Heart left ventricle (tissue), 16 donors: ENCODE measurements at regions not wholly inside any gene's neighbourhood (a gene's known extent, or its start where the extent isn't known, plus 50 kb on each side); places are given as distances from the start of the nearest gene placed in this dataset.

Experiments
- ATAC-seq, 4 donors: fragments of 200-7000 bp; cut with Tn5 transposase; one replicate each; pipeline ENCODE4 v1.9.1; 2020 to 2022; ENCODE audit warnings: moderate library complexity in 4 of 4, mild to moderate bottlenecking in 3 of 4, moderate number of reproducible peaks in 1 of 4
- DNase-seq, 5 donors: peaks; one replicate each; pipeline ENCODE4 v3.0.0-alpha.2; 2020
- H3K27ac ChIP-seq, 12 donors: fragments of 200-600 bp; sonication (generic) in 4 of 12; one replicate each; pipeline versions ENCODE4 v1.5.0 to v1.8.0; 2016 to 2022; ENCODE audit warnings: mild to moderate bottlenecking in 2 of 12
- H3K27me3 ChIP-seq, 9 donors: fragments of 200-600 bp; sonication (generic) in 2 of 9; one replicate each; pipeline versions ENCODE4 v1.5.1 to v1.8.0; 2016 to 2022; ENCODE audit warnings: mild to moderate bottlenecking in 3 of 9
- H3K36me3 ChIP-seq, 9 donors: fragments of 200-600 bp; sonication (generic) in 2 of 9; one replicate each; pipeline versions ENCODE4 v1.5.0 to v1.8.0; 2018 to 2022; ENCODE audit warnings: mild to moderate bottlenecking in 2 of 9
- H3K4me1 ChIP-seq, 12 donors: fragments of 200-600 bp; sonication (generic) in 4 of 12; one replicate each; pipeline versions ENCODE4 v1.5.0 to v1.8.0; 2016 to 2022; ENCODE audit warnings: mild to moderate bottlenecking in 3 of 12
- H3K4me3 ChIP-seq, 12 donors: fragments of 200-600 bp; sonication (generic) in 4 of 12; one replicate each; pipeline versions ENCODE4 v1.5.0 to v1.8.0; 2017 to 2022; ENCODE audit warnings: mild to moderate bottlenecking in 9 of 12, moderate library complexity in 4 of 12
- H3K9me3 ChIP-seq, 12 donors: fragments of 200-600 bp; sonication (generic) in 4 of 12; one replicate each; pipeline versions ENCODE4 v1.5.0 to v1.8.0; 2016 to 2022; ENCODE audit warnings: mild to moderate bottlenecking in 1 of 12
- CTCF ChIP-seq, 12 donors: fragments of 200-600 bp; sonication (generic) in 4 of 12; IDR thresholded peaks; one replicate each; pipeline versions ENCODE4 v1.5.0 to v1.8.0; 2018 to 2022; ENCODE audit warnings: antibody characterized with exemption in 12 of 12, mild to moderate bottlenecking in 5 of 12
- POLR2A ChIP-seq, 2 donors: fragments of 450-650 bp; IDR thresholded peaks; one replicate each; pipeline ENCODE4 v1.6.1; 2017; ENCODE audit warnings: antibody characterized with exemption in 2 of 2, mild to moderate bottlenecking in 2 of 2, moderate library complexity in 2 of 2
- WGBS, 4 donors: extraction: QIAGEN DNeasy Blood & Tissue Kit in 2 of 4; methylation state at CpG; one replicate each; pipeline versions ENCODE4 v1.1.5 to v1.1.7; 2013 to 2018; 5-methylcytosine and 5-hydroxymethylcytosine counted together
- intact Hi-C, 10 donors: fragments of 100-400 bp; cut with DNase I; formaldehyde crosslinking; loops; one replicate each; pipeline versions ENCODE4 v1.11.1 to v1.14.2; 2022
- donor health status: ischemic (EF 13 %, LVEDD 7.1; RV severe dilation, severe dysfunction).
- donor health status: healthy with polysubstance abuse.
- donor health status: DM: no; HTN: yes; CAD: no.
- donor health status: DM: no; HTN: no; CAD: no.
- donor health status: ischemic (EF 25% LVEDD 6.9; RV normal size, moderate dysfunction).
- donor health status: ischemic (EF 25% LVEDD 5.7; RV mildly dilated, moderate dysfunction).
- donor health status: healthy.
- donor health status: DM: yes; HTN: yes; CAD: no.
- donor health status: ischemic (EF 35%, LVEDD 5.7; RV mildly dilated, moderate dysfunction).
- donor health status: nonischemic (EF 11% LVEDD 7.7; RV severe dilation, severe dysfunction).
- donor health status: DM: yes; HTN: yes; CAD: no.
- donor health status: PGD.
- donor health status: ischemic (EF 29% LVEDD 5.4; RV normal size, mild dysfunction).
- donor health status: nonischemic (EF 23%, LVEDD 6.1; RV moderate dilation, normal function).

GRCh38 chr2:194020155-194020554 is 1636.9 kb upstream of the SLC39A10 start:
- Histone ChIP-seq H3K9me3 (peaks cover 0 to 23% (median 2%) of the 10 kb centered on the region in 12 donors), H3K4me3 (no peak overlapping the region), H3K4me1 (no peaks in the 10 kb centered on the region), H3K27ac (no peak overlapping the region), H3K36me3 (no peaks in the 10 kb centered on the region), H3K27me3 (no peaks in the 10 kb centered on the region)
- TF ChIP-seq POLR2A (IDR thresholded peaks at IDR 0.05) (no peak), CTCF (IDR thresholded peaks at IDR 0.05) (no peak)
- no peak for ATAC-seq
- DNase-seq = peak in 1 of 5 donors; percentile 40
- WGBS, 4 donors = 93 to 97% (median 96%) methylated on average over 6 to 21 of the region's 21 CpGs
- intact Hi-C loops = no loop called here

GRCh38 chr2:194015751-194016150 is 1641.3 kb upstream of the SLC39A10 start:
- Histone ChIP-seq H3K9me3 (peaks cover 0 to 7% (median 0%) of the 10 kb centered on the region in 12 donors), H3K4me3 (no peak overlapping the region), H3K4me1 (no peaks in the 10 kb centered on the region), H3K27ac (no peak overlapping the region), H3K36me3 (no peaks in the 10 kb centered on the region), H3K27me3 (no peaks in the 10 kb centered on the region)
- no peak for DNase-seq
- TF ChIP-seq CTCF (IDR thresholded peaks at IDR 0.05) (no peak), POLR2A (IDR thresholded peaks at IDR 0.05) (no peak)
- ATAC-seq = no peak
- intact Hi-C loops = no loop called here

GRCh38 chr2:194014639-194015038 is 1642.4 kb upstream of the SLC39A10 start:
- DNase-seq (no peak), ATAC-seq (no peak)
- H3K27me3 ChIP-seq = no peaks in the 10 kb centered on the region
- no peak overlapping the region for H3K27ac ChIP-seq
- 74 to 94% (median 90%) methylated on average over 2 of the region's 2 CpGs for WGBS, 4 donors
- TF ChIP-seq POLR2A (IDR thresholded peaks at IDR 0.05) (no peak), CTCF (IDR thresholded peaks at IDR 0.05) (no peak)
- no peaks in the 10 kb centered on the region for H3K4me1 ChIP-seq
- peaks cover 0 to 8% (median 0%) of the 10 kb centered on the region in 12 donors for H3K9me3 ChIP-seq
- H3K36me3 ChIP-seq = no peaks in the 10 kb centered on the region
- intact Hi-C loops = no loop called here
- no peak overlapping the region for H3K4me3 ChIP-seq

- ATAC-seq (no peak), DNase-seq (no peak)
- Histone ChIP-seq H3K4me3 (no peak overlapping the region), H3K4me1 (no peaks in the 10 kb centered on the region), H3K27me3 (no peaks in the 10 kb centered on the region), H3K9me3 (peaks cover 0 to 19% (median 0%) of the 10 kb centered on the region in 12 donors), H3K27ac (no peak overlapping the region), H3K36me3 (no peaks in the 10 kb centered on the region)
- WGBS, 4 donors = 89 to 95% (median 92%) methylated on average over 2 of the region's 2 CpGs
- no peak for TF ChIP-seq CTCF (IDR thresholded peaks at IDR 0.05)
- TF ChIP-seq POLR2A (IDR thresholded peaks at IDR 0.05) = no peak
- intact Hi-C loops = no loop called here
Measured at GRCh38 chr2:194004590-194005206, 1652.3 kb upstream of the SLC39A10 start.
